Neural cell (in vitro differentiated cells): ENCODE measurements at regions not wholly inside any gene's neighbourhood (a gene's known extent, or its start where the extent isn't known, plus 50 kb on each side); places are given as distances from the start of the nearest gene placed in this dataset.

Experiments used
- H2AFZ ChIP-seq: fragments of 200-600, 300-800 bp; sonication (generic), shearing (Covaris generic); 2 replicates; pipeline ENCODE4 v1.6.0; 2014; ENCODE audit warnings: low read depth, mild to moderate bottlenecking, antibody characterized with exemption, low read length, moderate library complexity
- H3F3A ChIP-seq: fragments of 200-600 bp; shearing (Covaris generic); 2 replicates; pipeline ENCODE4 v1.6.1; 2016; ENCODE audit warnings: mild to moderate bottlenecking, moderate library complexity, mixed read lengths, antibody characterized with exemption, low read length; ENCODE audit not compliant: insufficient read depth, poor library complexity, severe bottlenecking
- H3K27ac ChIP-seq: fragments of 200-600, 300-800 bp; sonication (generic), shearing (Covaris generic); 2 replicates; pipeline ENCODE4 v1.5.1; 2014; ENCODE audit warnings: mild to moderate bottlenecking, low read length, moderate library complexity
- H3K27me3 ChIP-seq: fragments of 300-800, 200-600 bp; sonication (generic), shearing (Covaris generic); 2 replicates; pipeline ENCODE4 v1.6.0; 2014; ENCODE audit warnings: mild to moderate bottlenecking, low read depth, low read length, moderate library complexity; ENCODE audit not compliant: insufficient read depth
- H3K36me3 ChIP-seq: fragments of 300-800, 200-600 bp; sonication (generic), shearing (Covaris generic); 2 replicates; pipeline ENCODE4 v1.5.1; 2014; ENCODE audit warnings: mild to moderate bottlenecking, antibody characterized with exemption, low read length, moderate library complexity; ENCODE audit not compliant: insufficient read depth
- H3K4me2 ChIP-seq: fragments of 300-800, 200-600 bp; sonication (generic), shearing (Covaris generic); 2 replicates; pipeline ENCODE4 v1.6.0; 2014; ENCODE audit warnings: mild to moderate bottlenecking, low read length
- H3K4me3 ChIP-seq: fragments of 300-800, 200-600 bp; sonication (generic), shearing (Covaris generic); 2 replicates; pipeline ENCODE4 v1.5.1; 2014; ENCODE audit warnings: mild to moderate bottlenecking, low read length, moderate library complexity
- H3K79me2 ChIP-seq: fragments of 200-600 bp; shearing (Covaris generic); replicated peaks from 2 replicates; pipeline ENCODE4 v1.6.0; 2014; ENCODE audit warnings: mild to moderate bottlenecking, low read length, moderate library complexity; ENCODE audit not compliant: insufficient read depth
- H3K9ac ChIP-seq: fragments of 300-800, 200-600 bp; sonication (generic), shearing (Covaris generic); 2 replicates; pipeline ENCODE4 v1.6.1; 2016; ENCODE audit warnings: mild to moderate bottlenecking, low read length, mixed read lengths
- H3K9me2 ChIP-seq: fragments of 200-600 bp; shearing (Covaris generic); 2 replicates; pipeline ENCODE4 v1.6.1; 2016; ENCODE audit warnings: mild to moderate bottlenecking, low read length, mixed read lengths; ENCODE audit not compliant: insufficient read depth
- H3K9me3 ChIP-seq: fragments of 200-600, 300-800 bp; sonication (generic), shearing (Covaris generic); 2 replicates; pipeline ENCODE4 v1.6.1; 2016; ENCODE audit warnings: mild to moderate bottlenecking, mixed run types, low read length, moderate library complexity, mixed read lengths
- H4K20me1 ChIP-seq: fragments of 200-600 bp; shearing (Covaris generic); 2 replicates; pipeline ENCODE4 v1.6.1; 2016; ENCODE audit warnings: mild to moderate bottlenecking, mixed run types; ENCODE audit not compliant: insufficient read depth
- CTCF ChIP-seq: fragments of 450-650 bp; IDR thresholded peaks from 2 replicates; pipeline ENCODE4 v1.5.1; 2014; ENCODE audit warnings: antibody characterized with exemption, mild to moderate bottlenecking, moderate library complexity; ENCODE audit not compliant: poor library complexity, severe bottlenecking
- EP300 ChIP-seq: fragments of 450-650 bp; conservative IDR thresholded peaks from 2 replicates; pipeline ENCODE4 v1.6.1; 2014; ENCODE audit warnings: antibody characterized with exemption, mild to moderate bottlenecking, moderate library complexity; ENCODE audit not compliant: poor library complexity, severe bottlenecking
- EZH2 ChIP-seq: fragments of 200-600, 300-800 bp; shearing (Covaris generic), sonication (generic); IDR thresholded peaks from 2 replicates; pipeline ENCODE4 v1.6.1; 2014; ENCODE audit warnings: antibody characterized with exemption, low read length, borderline replicate concordance, mild to moderate bottlenecking; ENCODE audit not compliant: insufficient read depth, poor library complexity, severe bottlenecking
- MXI1 ChIP-seq: fragments of 450-650 bp; conservative IDR thresholded peaks from 2 replicates; pipeline ENCODE4 v1.6.1; 2014; ENCODE audit warnings: antibody characterized with exemption, mild to moderate bottlenecking; ENCODE audit not compliant: poor library complexity, severe bottlenecking
- POLR2AphosphoS5 ChIP-seq: IDR thresholded peaks from 2 replicates; pipeline ENCODE4 v1.6.1; 2012
- RAD21 ChIP-seq: fragments of 450-650 bp; conservative IDR thresholded peaks from 2 replicates; pipeline ENCODE4 v1.6.1; 2014; ENCODE audit warnings: antibody characterized with exemption, mild to moderate bottlenecking, moderate library complexity
- REST ChIP-seq: IDR thresholded peaks from 2 replicates; pipeline ENCODE4 v1.6.1; 2012; ENCODE audit warnings: borderline replicate concordance
- SMC3 ChIP-seq: fragments of 450-650 bp; conservative IDR thresholded peaks from 2 replicates; pipeline ENCODE4 v1.6.1; 2014; ENCODE audit warnings: antibody characterized with exemption, mild to moderate bottlenecking, moderate library complexity; ENCODE audit not compliant: poor library complexity
- TAF1 ChIP-seq: IDR thresholded peaks from 2 replicates; pipeline ENCODE4 v1.6.1; 2012; ENCODE audit warnings: low read depth

GRCh38 chr2:123901256-123901655 is 123.8 kb upstream of the CNTNAP5 start:
- Histone ChIP-seq H3K9me3 (peaks cover 6% of the 10 kb centered on the region), H3K79me2 (no peaks in the 10 kb centered on the region), H3K9ac (no peak overlapping the region), H3F3A (no peaks in the 10 kb centered on the region), H3K4me3 (no peak overlapping the region), H4K20me1 (no peaks in the 10 kb centered on the region), H2AFZ (no peak overlapping the region), H3K27me3 (no peaks in the 10 kb centered on the region), H3K4me2 (no peak overlapping the region), H3K9me2 (no peaks in the 10 kb centered on the region), H3K27ac (no peak overlapping the region), H3K36me3 (no peaks in the 10 kb centered on the region)
- TF ChIP-seq TAF1: no peak
- no peak for TF ChIP-seq EP300
- no peak for TF ChIP-seq SMC3
- TF ChIP-seq REST: no peak
- no peak for TF ChIP-seq RAD21
- TF ChIP-seq EZH2: no peak
- no peak for TF ChIP-seq POLR2AphosphoS5
- no peak for TF ChIP-seq MXI1
- TF ChIP-seq CTCF: no peak

GRCh38 chr2:123906361-123906760 is 118.7 kb upstream of the CNTNAP5 start:
- Histone ChIP-seq H4K20me1 (no peaks in the 10 kb centered on the region), H3K4me3 (no peak overlapping the region), H3K9me3 (no peaks in the 10 kb centered on the region), H3F3A (no peaks in the 10 kb centered on the region), H2AFZ (no peak overlapping the region), H3K27me3 (no peaks in the 10 kb centered on the region), H3K4me2 (no peak overlapping the region), H3K36me3 (no peaks in the 10 kb centered on the region), H3K27ac (no peak overlapping the region), H3K9me2 (no peaks in the 10 kb centered on the region), H3K79me2 (no peaks in the 10 kb centered on the region), H3K9ac (no peak overlapping the region)
- TF ChIP-seq RAD21: no peak
- no peak for TF ChIP-seq EP300
- TF ChIP-seq CTCF: no peak
- no peak for TF ChIP-seq SMC3
- TF ChIP-seq POLR2AphosphoS5: no peak
- no peak for TF ChIP-seq EZH2
- no peak for TF ChIP-seq MXI1
- TF ChIP-seq REST: no peak
- TF ChIP-seq TAF1: no peak
